ENCODE measurements at regions not wholly inside any gene's neighbourhood (a gene's known extent, or its start where the extent isn't known, plus 50 kb on each side); places are given as distances from the start of the nearest gene placed in this dataset.

GRCh38 chr15:62550106-62550505, 385.0 kb upstream of the C2CD4B start:
- H3K27ac ChIP-seq: no peak overlapping the region
- no peak overlapping the region for H3K4me3 ChIP-seq

DNA sequence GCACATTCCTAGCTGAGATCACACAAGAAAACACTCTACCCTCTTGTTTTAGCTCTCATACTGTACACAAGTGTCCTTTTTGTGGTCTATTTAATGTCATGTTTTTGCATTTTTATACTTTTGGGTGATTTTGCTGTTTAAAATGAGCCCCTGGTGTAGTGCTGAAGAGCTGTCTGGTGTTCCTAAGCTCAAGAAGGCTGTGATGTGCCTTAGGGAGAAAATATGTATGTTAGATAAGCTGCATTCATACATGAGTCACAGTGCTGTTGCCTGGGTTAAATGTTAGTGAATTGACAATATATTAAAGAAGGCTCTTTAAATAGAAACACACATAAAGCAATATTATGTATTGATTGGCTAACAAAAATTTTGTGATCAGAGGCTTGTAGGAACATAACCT, 387.4 kb upstream of the C2CD4B start:
- Histone ChIP-seq H3K27ac (no peak overlapping the region), H3K4me3 (no peak overlapping the region)

DNA sequence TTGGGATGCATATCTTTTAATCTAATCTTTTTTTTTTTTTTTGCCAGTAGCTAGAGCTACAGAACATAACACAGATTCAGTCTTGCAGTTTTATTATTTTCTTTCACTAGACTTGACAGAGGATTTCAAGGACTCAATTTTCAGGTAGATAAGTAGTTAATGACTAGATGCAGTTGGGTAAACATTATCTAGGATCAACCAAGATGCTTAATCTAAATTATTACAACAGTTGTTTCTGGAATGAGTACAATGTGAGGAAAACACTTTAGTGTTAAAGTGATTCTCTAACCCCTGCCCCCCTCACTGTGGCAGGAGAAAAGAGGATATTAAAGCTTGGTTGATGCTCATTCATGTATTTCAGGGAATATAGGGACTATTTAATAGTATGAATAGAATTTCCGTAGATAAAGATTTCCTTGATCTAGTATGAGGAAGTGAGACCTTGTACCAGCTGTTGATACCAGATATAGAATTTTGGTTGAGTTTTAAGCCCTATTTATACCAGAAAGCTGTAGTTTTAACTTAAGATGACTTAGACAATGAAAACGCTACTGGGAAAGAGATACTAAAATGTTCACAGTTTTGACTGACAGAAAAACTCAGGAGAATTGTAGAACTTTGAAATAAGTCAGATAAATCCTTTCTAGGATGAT, 389.0 kb upstream of the C2CD4B start:
- H3K4me3 ChIP-seq: no peak overlapping the region
- H3K27ac ChIP-seq: no peak overlapping the region

- H3K27ac ChIP-seq: peak overlapping the region in 4 of 21 experiments; percentile 1 to 44 (median 10)
- H3K4me3 ChIP-seq: no peak overlapping the region
These were observed 393.7 kb upstream of the C2CD4B start for GRCh38 chr15:62558640-62559380.

DNA sequence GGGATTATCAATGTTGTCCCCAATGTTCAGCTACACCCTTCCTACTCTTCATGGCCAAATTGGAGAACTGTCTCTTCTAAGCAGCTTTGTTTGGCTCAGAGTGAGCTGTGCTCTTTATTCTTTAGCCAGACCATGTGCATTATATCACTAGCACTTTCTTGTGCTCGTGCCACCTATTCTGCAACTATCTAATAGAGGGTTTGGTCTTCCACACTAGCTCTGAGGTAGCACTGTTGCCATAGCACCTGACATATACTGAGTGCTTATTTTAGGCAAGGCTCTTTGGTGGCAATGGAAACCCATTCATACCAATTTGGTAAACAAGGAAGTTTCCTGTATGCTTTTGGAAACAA, 394.3 kb upstream of the C2CD4B start:
- H3K27ac ChIP-seq: peak overlapping the region in 8 of 21 experiments; percentile 1 to 44 (median 6)
- no peak overlapping the region for H3K4me3 ChIP-seq

GRCh38 chr15:62561059-62561519, 396.0 kb upstream of the C2CD4B start:
- no peak overlapping the region for H3K4me3 ChIP-seq

GRCh38 chr15:62561571-62561970, 396.5 kb upstream of the C2CD4B start:
- no peak overlapping the region for H3K27ac ChIP-seq
- no peak overlapping the region for H3K4me3 ChIP-seq

More at GRCh38 chr15:62561059-62561519, 396.0 kb upstream of the C2CD4B start:
- no peak overlapping the region for H3K27ac ChIP-seq

DNA sequence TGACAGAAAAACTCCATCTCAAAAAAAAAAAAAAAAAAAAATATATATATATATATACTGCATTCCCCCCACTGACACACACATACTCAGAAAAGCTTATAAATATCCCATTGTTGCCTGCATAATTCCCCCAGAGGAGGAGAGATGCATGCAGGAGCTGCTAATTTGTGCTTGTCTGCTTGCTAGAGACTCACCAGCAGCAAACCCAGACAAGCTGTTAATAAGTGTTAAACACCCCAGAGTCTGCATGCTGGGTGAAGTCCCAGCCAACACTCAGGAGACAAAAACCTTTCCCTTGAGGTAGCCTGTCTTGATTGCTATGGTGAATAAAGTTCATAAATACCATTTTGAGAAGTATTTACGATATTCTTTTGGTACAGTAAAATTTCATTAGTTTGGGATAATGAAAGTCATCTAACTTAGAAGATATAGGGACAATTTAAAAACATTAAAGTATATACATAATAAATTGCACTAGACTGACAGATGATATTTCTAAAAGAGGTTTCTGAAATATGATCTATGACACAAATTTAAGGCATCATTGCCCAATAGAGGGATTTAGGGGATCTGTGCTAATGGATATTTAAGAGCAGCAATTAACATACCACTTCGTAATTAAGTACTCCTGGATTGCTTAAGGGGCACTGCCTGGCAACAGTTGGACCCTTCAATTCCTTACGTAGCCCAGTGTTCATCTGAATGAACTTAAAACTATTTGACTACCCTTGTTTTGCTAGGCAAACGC, 400.0 kb upstream of the C2CD4B start:
- Histone ChIP-seq H3K4me3 (no peak overlapping the region), H3K27ac (no peak overlapping the region)

DNA sequence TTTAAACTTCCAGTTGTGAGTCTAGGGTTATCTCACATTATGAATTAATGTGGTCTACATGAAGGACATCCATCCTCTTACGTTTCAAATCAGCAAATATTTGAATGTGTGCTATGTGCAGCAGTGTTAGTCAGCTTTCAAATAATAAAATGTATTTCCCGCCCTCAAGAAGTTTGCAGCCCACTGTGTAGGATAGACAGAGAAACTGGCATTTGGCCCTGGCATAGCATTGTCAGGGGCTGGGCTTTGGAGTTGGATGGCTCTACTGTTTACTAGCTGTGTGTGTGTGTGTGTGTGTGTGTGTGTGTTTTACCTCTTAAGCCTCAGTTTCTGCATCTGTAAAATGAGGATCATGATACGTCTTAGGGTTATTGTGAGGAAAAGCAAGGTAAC, 400.5 kb upstream of the C2CD4B start:
- H3K27ac ChIP-seq: no peak overlapping the region
- no peak overlapping the region for H3K4me3 ChIP-seq

- no peak overlapping the region for H3K27ac ChIP-seq
- H3K4me3 ChIP-seq: no peak overlapping the region
These were observed 401.2 kb upstream of the C2CD4B start for GRCh38 chr15:62566248-62566647.

- no peak overlapping the region for H3K27ac ChIP-seq
- H3K4me3 ChIP-seq: no peak overlapping the region
These were observed 402.4 kb upstream of the C2CD4B start for GRCh38 chr15:62567501-62567900.

GRCh38 chr15:62568004-62568403, 402.9 kb upstream of the C2CD4B start:
- H3K4me3 ChIP-seq: no peak overlapping the region
- H3K27ac ChIP-seq: no peak overlapping the region

GRCh38 chr15:62568702-62569101, 403.6 kb upstream of the C2CD4B start:
- Histone ChIP-seq H3K27ac (no peak overlapping the region), H3K4me3 (no peak overlapping the region)

GRCh38 chr15:62569460-62570404, 404.6 kb upstream of the C2CD4B start:
- Histone ChIP-seq H3K4me3 (no peak overlapping the region), H3K27ac (peak overlapping the region in 1 of 21 experiments; percentile 40)

DNA sequence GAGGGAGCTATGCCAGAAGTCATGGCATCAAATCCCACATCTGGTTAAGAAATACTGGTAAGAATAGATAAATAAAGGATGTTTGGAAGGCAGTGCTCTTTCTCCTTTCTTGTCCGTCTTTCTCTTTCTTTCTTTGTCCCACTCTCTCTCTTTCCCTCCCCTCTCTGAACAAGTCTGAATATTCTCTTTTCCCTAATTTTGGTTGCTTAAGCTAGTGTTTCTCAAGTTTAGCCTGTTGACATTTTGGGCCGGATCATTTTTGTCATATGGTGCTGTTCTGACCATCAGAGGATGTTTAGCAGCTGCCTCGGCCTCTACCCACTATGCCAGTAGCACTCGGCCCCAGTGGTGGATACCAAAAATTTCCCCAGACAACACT, 405.3 kb upstream of the C2CD4B start:
- peak overlapping the region in 1 of 21 experiments; percentile 40 for H3K27ac ChIP-seq
- no peak overlapping the region for H3K4me3 ChIP-seq

GRCh38 chr15:62571072-62571471, 406.0 kb upstream of the C2CD4B start:
- H3K4me3 ChIP-seq: no peak overlapping the region
- no peak overlapping the region for H3K27ac ChIP-seq

GRCh38 chr15:62572797-62573196, 407.7 kb upstream of the C2CD4B start:
- no peak overlapping the region for H3K27ac ChIP-seq

DNA sequence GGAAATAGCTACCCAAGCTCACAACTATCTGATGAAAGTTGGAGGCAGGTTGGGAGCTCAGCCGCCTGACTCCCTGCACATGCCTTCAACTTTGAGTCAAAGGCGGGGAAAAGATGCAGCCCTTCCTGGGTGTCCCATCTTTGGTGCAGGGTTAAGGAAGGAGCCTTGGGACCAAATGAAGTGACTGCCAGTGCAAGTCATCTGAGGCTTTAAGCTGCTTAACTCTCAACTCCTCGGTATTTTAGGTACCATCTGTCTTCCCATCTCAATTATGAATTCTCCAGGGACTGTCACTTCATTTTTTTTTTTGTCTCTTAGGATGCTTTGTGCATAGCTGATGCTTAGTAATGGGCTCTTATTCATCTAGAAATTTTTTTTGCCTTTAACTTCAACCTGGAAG, 408.8 kb upstream of the C2CD4B start:
- no peak overlapping the region for H3K27ac ChIP-seq
- H3K4me3 ChIP-seq: no peak overlapping the region

More at GRCh38 chr15:62572797-62573196, 407.7 kb upstream of the C2CD4B start:
- no peak overlapping the region for H3K4me3 ChIP-seq

DNA sequence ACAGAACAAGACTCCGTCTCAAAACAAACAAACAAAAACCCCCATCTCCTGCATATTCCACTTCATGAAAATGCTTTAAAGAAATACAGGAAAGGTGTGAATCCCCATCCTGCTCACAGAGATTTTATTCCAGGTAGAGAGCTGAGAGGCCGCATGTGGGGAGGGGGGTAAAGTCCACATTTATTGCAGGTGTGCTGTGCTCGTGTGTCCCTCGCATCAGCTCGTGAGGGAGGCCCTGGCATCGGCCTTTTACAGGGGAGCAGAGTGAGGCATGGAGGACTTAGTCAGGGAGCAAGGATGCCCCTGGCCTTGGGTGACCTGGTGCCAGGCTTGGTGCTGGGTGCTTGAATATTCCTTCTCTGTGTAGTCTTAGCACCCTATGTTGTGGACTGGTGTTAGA, 413.5 kb upstream of the C2CD4B start:
- H3K4me3 ChIP-seq: no peak overlapping the region
- H3K27ac ChIP-seq: no peak overlapping the region

DNA sequence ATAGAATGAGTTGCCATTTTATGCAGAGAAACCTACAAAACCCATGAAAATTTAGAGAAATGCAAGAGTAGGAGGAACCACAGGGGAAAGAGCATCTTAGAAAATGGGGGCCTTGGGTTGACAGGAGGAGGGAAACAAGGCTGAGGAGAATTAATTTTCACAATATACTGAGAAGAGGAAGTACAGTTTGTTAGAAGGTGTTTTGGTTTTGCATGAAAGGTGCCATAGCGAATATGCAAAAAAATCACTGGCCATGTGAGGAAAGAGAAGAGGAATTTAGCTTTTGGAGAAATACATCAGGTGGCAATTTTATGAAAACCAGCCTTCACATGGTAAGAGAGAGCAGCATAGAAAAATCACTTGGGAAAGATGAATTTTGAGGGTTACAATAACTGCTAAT, 413.9 kb upstream of the C2CD4B start:
- no peak overlapping the region for H3K4me3 ChIP-seq
- H3K27ac ChIP-seq: no peak overlapping the region
